Astrocyte (in vitro differentiated cells and primary cell): ENCODE measurements at regions not wholly inside any gene's neighbourhood (a gene's known extent, or its start where the extent isn't known, plus 50 kb on each side); places are given as distances from the start of the nearest gene placed in this dataset.

Experiments
- DNase-seq: peaks from one replicate; pipeline ENCODE4 v3.0.0-alpha.2; 2010; ENCODE audit warnings: low read depth
- FAIRE-seq: peaks from 2 replicates; lab custom pipeline; 2011; peaks lifted over from hg19 to GRCh38; lab: Jason Lieb, UNC
- H2AFZ ChIP-seq: 2 replicates; pipeline ENCODE4 v1.6.0; 2012; ENCODE audit warnings: low read depth, low read length, inconsistent platforms
- H3K27ac ChIP-seq: 2 replicates; pipeline ENCODE4 v1.5.1; 2011; ENCODE audit warnings: low read depth, low read length, inconsistent platforms
- H3K27me3 ChIP-seq: 2 replicates; pipeline ENCODE4 v1.6.0; 2011; ENCODE audit warnings: low read length, inconsistent platforms; ENCODE audit not compliant: insufficient read depth
- H3K36me3 ChIP-seq: 2 replicates; pipeline ENCODE4 v1.5.1; 2011; ENCODE audit warnings: low read length, inconsistent platforms; ENCODE audit not compliant: insufficient read depth
- H3K4me1 ChIP-seq: 2 replicates; pipeline ENCODE4 v1.5.1; 2011; ENCODE audit warnings: low read length, inconsistent platforms; ENCODE audit not compliant: insufficient read depth
- H3K4me2 ChIP-seq: 2 replicates; pipeline ENCODE4 v1.6.0; 2012; ENCODE audit warnings: low read length, inconsistent platforms
- H3K4me3 ChIP-seq: 2 replicates; pipeline ENCODE4 v1.5.1; 2011; ENCODE audit warnings: low read depth, mild to moderate bottlenecking, low read length, inconsistent platforms; ENCODE audit not compliant: insufficient read depth
- H3K79me2 ChIP-seq: 2 replicates; pipeline ENCODE4 v1.6.0; 2012; ENCODE audit warnings: mild to moderate bottlenecking, low read length, inconsistent platforms; ENCODE audit not compliant: insufficient read depth
- H3K9ac ChIP-seq: 2 replicates; pipeline ENCODE4 v1.6.0; 2012; ENCODE audit warnings: mild to moderate bottlenecking, low read length, inconsistent platforms
- H3K9me3 ChIP-seq: 2 replicates; pipeline ENCODE4 v1.5.1; 2012; ENCODE audit warnings: low read depth, mild to moderate bottlenecking, low read length, inconsistent platforms; ENCODE audit not compliant: insufficient read depth
- H4K20me1 ChIP-seq: 2 replicates; pipeline ENCODE4 v1.6.0; 2012; ENCODE audit warnings: low read length, inconsistent platforms; ENCODE audit not compliant: insufficient read depth
- H3K27ac Mint-ChIP-seq: one replicate; pipeline ENCODE4 v1.8.0; 2021; ENCODE audit warnings: mild to moderate bottlenecking, mixed read lengths; ENCODE audit not compliant: unreplicated experiment
- H3K27me3 Mint-ChIP-seq: one replicate; pipeline ENCODE4 v1.8.0; 2021; ENCODE audit warnings: low read depth, mixed read lengths; ENCODE audit not compliant: unreplicated experiment
- H3K36me3 Mint-ChIP-seq: one replicate; pipeline ENCODE4 v1.8.0; 2021; ENCODE audit warnings: low read depth, mixed read lengths; ENCODE audit not compliant: unreplicated experiment
- H3K4me1 Mint-ChIP-seq: one replicate; pipeline ENCODE4 v1.8.0; 2021; ENCODE audit warnings: low read depth, mixed read lengths; ENCODE audit not compliant: unreplicated experiment
- H3K4me3 Mint-ChIP-seq: one replicate; pipeline ENCODE4 v1.8.0; 2021; ENCODE audit warnings: mild to moderate bottlenecking, moderate library complexity, mixed read lengths; ENCODE audit not compliant: unreplicated experiment
- H3K9me3 Mint-ChIP-seq: one replicate; pipeline ENCODE4 v1.8.0; 2021; ENCODE audit warnings: mild to moderate bottlenecking, mixed read lengths; ENCODE audit not compliant: unreplicated experiment
- EZH2 ChIP-seq: IDR thresholded peaks from 2 replicates; pipeline ENCODE4 v1.6.1; 2012; ENCODE audit warnings: mild to moderate bottlenecking, low read length, inconsistent platforms; ENCODE audit not compliant: insufficient read depth
- TF ChIP-seq, protein P1 (sequence below): IDR thresholded peaks from 2 replicates; pipeline ENCODE4 v1.5.1; 2011; ENCODE audit warnings: low read depth, mild to moderate bottlenecking, inconsistent platforms, low read length, moderate library complexity; ENCODE audit not compliant: insufficient read depth

DNA sequence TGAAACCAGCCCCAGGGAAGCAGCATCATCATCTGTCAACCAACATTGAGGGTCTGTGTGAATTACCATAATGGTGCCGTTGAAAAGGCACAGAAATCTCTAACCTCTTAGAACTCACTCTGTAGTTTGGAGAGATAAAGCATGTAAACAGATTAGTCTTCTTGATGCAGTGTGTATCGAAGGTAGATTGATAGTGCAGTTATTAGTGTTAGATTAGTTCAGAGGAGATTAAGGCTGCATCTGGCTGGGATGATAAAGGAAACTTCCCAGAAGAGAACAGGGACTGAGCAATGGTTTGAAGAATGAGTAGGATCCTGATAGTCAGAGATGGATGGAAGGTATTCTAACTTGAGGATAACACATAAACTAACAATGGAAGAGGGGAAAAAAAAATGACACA is 651.5 kb downstream of the TLE1 start:
- Histone ChIP-seq H3K9me3 (no peaks in the 10 kb centered on the region), H3K4me3 (no peak overlapping the region), H3K4me2 (no peak overlapping the region), H4K20me1 (no peaks in the 10 kb centered on the region), H3K36me3 (no peaks in the 10 kb centered on the region), H3K9ac (no peak overlapping the region), H2AFZ (no peak overlapping the region), H3K4me1 (peaks cover 12% of the 10 kb centered on the region), H3K79me2 (no peaks in the 10 kb centered on the region), H3K27ac (no peak overlapping the region), H3K27me3 (no peaks in the 10 kb centered on the region)
- H3K27ac Mint-ChIP-seq: no peak overlapping the region
- no peaks in the 10 kb centered on the region for H3K36me3 Mint-ChIP-seq
- DNase-seq (no peak), FAIRE-seq (no peak)
- H3K4me1 Mint-ChIP-seq: peaks cover 13% of the 10 kb centered on the region
- TF ChIP-seq, protein P1, sequence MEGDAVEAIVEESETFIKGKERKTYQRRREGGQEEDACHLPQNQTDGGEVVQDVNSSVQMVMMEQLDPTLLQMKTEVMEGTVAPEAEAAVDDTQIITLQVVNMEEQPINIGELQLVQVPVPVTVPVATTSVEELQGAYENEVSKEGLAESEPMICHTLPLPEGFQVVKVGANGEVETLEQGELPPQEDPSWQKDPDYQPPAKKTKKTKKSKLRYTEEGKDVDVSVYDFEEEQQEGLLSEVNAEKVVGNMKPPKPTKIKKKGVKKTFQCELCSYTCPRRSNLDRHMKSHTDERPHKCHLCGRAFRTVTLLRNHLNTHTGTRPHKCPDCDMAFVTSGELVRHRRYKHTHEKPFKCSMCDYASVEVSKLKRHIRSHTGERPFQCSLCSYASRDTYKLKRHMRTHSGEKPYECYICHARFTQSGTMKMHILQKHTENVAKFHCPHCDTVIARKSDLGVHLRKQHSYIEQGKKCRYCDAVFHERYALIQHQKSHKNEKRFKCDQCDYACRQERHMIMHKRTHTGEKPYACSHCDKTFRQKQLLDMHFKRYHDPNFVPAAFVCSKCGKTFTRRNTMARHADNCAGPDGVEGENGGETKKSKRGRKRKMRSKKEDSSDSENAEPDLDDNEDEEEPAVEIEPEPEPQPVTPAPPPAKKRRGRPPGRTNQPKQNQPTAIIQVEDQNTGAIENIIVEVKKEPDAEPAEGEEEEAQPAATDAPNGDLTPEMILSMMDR: no peak
- TF ChIP-seq EZH2: no peak
- H3K9me3 Mint-ChIP-seq: peaks cover 2% of the 10 kb centered on the region
- no peak overlapping the region for H3K4me3 Mint-ChIP-seq
- no peaks in the 10 kb centered on the region for H3K27me3 Mint-ChIP-seq

DNA sequence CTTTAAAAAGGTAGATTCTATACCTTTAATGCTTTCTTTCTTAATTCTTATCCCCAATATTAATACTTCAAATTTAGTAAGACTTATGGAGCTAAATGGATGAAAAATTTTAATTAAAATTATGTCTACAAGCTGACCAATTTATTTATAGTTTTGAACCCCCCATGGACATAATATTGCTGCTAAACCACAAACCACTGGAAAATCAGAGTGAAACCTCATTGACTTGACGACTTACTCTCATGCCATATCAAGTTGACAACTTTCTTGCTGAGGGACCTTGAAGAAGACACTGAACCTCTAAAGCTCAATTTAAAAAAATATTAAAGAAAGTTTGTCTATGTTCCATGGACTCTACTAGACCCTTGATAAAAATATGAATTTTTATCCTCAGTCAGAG is 653.7 kb downstream of the TLE1 start:
- Histone ChIP-seq H2AFZ (no peak overlapping the region), H3K36me3 (no peaks in the 10 kb centered on the region), H4K20me1 (no peaks in the 10 kb centered on the region), H3K4me3 (no peak overlapping the region), H3K27ac (no peak overlapping the region), H3K9ac (no peak overlapping the region), H3K9me3 (no peaks in the 10 kb centered on the region), H3K79me2 (no peaks in the 10 kb centered on the region), H3K4me2 (peak overlapping the region; percentile 12), H3K27me3 (no peaks in the 10 kb centered on the region), H3K4me1 (peaks cover 31% of the 10 kb centered on the region)
- Mint-ChIP-seq H3K4me1 (peaks cover 32% of the 10 kb centered on the region), H3K9me3 (peaks cover 3% of the 10 kb centered on the region), H3K4me3 (no peak overlapping the region), H3K36me3 (no peaks in the 10 kb centered on the region), H3K27me3 (no peaks in the 10 kb centered on the region), H3K27ac (no peak overlapping the region)
- TF ChIP-seq EZH2: no peak
- TF ChIP-seq, protein P1: no peak
- FAIRE-seq (no peak), DNase-seq (no peak)

DNA sequence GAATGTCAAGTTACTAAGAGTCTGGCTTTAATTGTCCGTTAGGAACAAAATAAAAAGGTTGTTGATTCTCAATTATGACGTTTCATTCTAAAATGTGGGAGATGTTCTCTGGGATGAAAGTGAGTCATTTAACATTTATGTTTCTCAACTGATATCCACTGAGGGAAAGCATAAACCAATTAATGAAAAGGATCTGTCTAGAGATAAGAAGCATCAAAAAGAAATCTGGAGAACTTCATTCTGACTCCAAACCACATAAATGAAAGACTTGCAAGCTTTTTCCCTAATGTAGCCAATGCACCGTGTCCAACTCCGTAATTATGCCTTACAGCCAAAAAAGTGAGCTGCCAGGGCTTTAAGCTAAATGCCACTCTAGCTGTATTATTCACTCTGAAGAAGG is 654.2 kb downstream of the TLE1 start:
- H4K20me1 ChIP-seq: no peaks in the 10 kb centered on the region
- no peak overlapping the region for H3K9ac ChIP-seq
- FAIRE-seq: peak; percentile 66
- H3K4me3 ChIP-seq: no peak overlapping the region
- no peaks in the 10 kb centered on the region for H3K79me2 ChIP-seq
- H2AFZ ChIP-seq: no peak overlapping the region
- peaks cover 31% of the 10 kb centered on the region for H3K4me1 ChIP-seq
- Mint-ChIP-seq H3K9me3 (peaks cover 3% of the 10 kb centered on the region), H3K36me3 (no peaks in the 10 kb centered on the region), H3K4me3 (no peak overlapping the region), H3K27ac (no peak overlapping the region), H3K27me3 (no peaks in the 10 kb centered on the region), H3K4me1 (peaks cover 32% of the 10 kb centered on the region)
- H3K27me3 ChIP-seq: no peaks in the 10 kb centered on the region
- no peak overlapping the region for H3K27ac ChIP-seq
- H3K4me2 ChIP-seq: peak overlapping the region; percentile 12
- H3K36me3 ChIP-seq: no peaks in the 10 kb centered on the region
- peak; percentile 97 for DNase-seq
- no peaks in the 10 kb centered on the region for H3K9me3 ChIP-seq
- TF ChIP-seq, protein P1: no peak
- TF ChIP-seq EZH2: no peak
